OCI-LY7 (cell line): ENCODE measurements at regions not wholly inside any gene's neighbourhood (a gene's known extent, or its start where the extent isn't known, plus 50 kb on each side); places are given as distances from the start of the nearest gene placed in this dataset.

Source experiments
- BruUV-seq: library from RNA; stranded (reverse); fragments of 400-500 nt; replicated peaks from 2 replicates; lab custom pipeline; 2021; lab: Mats Ljungman, UMichigan
- CTCF ChIA-PET: fragments of 300-600 bp; sonication (Branson Sonifier 250); formaldehyde crosslinking; loops from one replicate; lab custom pipeline; 2022; ENCODE audit warnings: antibody characterized with exemption; ENCODE audit not compliant: unreplicated experiment; lab: Charles Lee
- POLR2A ChIA-PET: fragments of 300-600 bp; sonication (Branson Sonifier 250); formaldehyde crosslinking; loops from one replicate; lab custom pipeline; 2022; ENCODE audit warnings: antibody characterized with exemption; lab: Charles Lee
- DNase-seq: peaks from one replicate; pipeline ENCODE4 v3.0.0-alpha.2; 2015; ENCODE audit warnings: low spot score
- H2AFZ ChIP-seq: fragments of 200-600 bp; sonication (generic), shearing (Covaris generic); 2 replicates; pipeline ENCODE4 v1.6.1; 2014; ENCODE audit warnings: mild to moderate bottlenecking, antibody characterized with exemption, low read length, moderate library complexity
- H3K27ac ChIP-seq: fragments of 200-600 bp; sonication (generic); 2 replicates; pipeline ENCODE4 v1.5.1; 2014; ENCODE audit warnings: mixed run types, low read depth, mild to moderate bottlenecking, moderate library complexity, low read length, inconsistent platforms; ENCODE audit not compliant: poor library complexity, severe bottlenecking
- H3K36me3 ChIP-seq: fragments of 200-600 bp; sonication (generic); 2 replicates; pipeline ENCODE4 v1.6.1; 2014; ENCODE audit warnings: mild to moderate bottlenecking, antibody characterized with exemption, low read length, moderate library complexity, mixed read lengths; ENCODE audit not compliant: insufficient read depth
- H3K4me1 ChIP-seq: fragments of 200-600 bp; sonication (generic); 2 replicates; pipeline ENCODE4 v1.5.1; 2014; ENCODE audit warnings: mild to moderate bottlenecking, low read length; ENCODE audit not compliant: insufficient read depth, poor library complexity, severe bottlenecking
- H3K4me2 ChIP-seq: fragments of 200-600 bp; sonication (generic); 2 replicates; pipeline ENCODE4 v1.6.1; 2014; ENCODE audit warnings: mild to moderate bottlenecking, low read length
- H3K4me3 ChIP-seq: fragments of 200-600 bp; sonication (generic); 2 replicates; pipeline ENCODE4 v1.5.1; 2014; ENCODE audit warnings: mild to moderate bottlenecking, low read depth, low read length; ENCODE audit not compliant: poor library complexity, severe bottlenecking
- H3K79me2 ChIP-seq: fragments of 200-600 bp; sonication (generic); 2 replicates; pipeline ENCODE4 v1.6.1; 2016; ENCODE audit warnings: low read depth, mild to moderate bottlenecking, low read length, moderate library complexity, mixed read lengths; ENCODE audit not compliant: insufficient read depth
- H3K9me2 ChIP-seq: fragments of 200-600 bp; sonication (generic); 2 replicates; pipeline ENCODE4 v1.6.1; 2016; ENCODE audit warnings: mild to moderate bottlenecking, low read length, mixed read lengths; ENCODE audit not compliant: insufficient read depth
- H3K9me3 ChIP-seq: fragments of 200-600 bp; sonication (generic); 2 replicates; pipeline ENCODE4 v1.6.1; 2014; ENCODE audit warnings: mild to moderate bottlenecking, mixed run types, low read length, mixed read lengths
- H4K20me1 ChIP-seq: fragments of 200-600 bp; sonication (generic); 2 replicates; pipeline ENCODE4 v1.6.1; 2014; ENCODE audit warnings: mild to moderate bottlenecking, antibody characterized with exemption, low read length, moderate library complexity, mixed read lengths; ENCODE audit not compliant: insufficient read depth
- EZH2phosphoT487 ChIP-seq: fragments of 200-600 bp; sonication (generic); IDR thresholded peaks from 2 replicates; pipeline ENCODE4 v1.6.1; 2018; ENCODE audit warnings: low read depth, borderline replicate concordance, mild to moderate bottlenecking, mixed run types, antibody characterized with exemption, low read length, moderate library complexity, mixed read lengths
- intact Hi-C: fragments of 100-400 bp; cut with micrococcal nuclease; formaldehyde crosslinking; loops from one replicate; pipeline ENCODE4 v1.10.0; 2022; ENCODE audit not compliant: unreplicated experiment
- TF ChIP-seq, protein P1 (sequence below): fragments of 200-600 bp; sonication (generic); conservative IDR thresholded peaks from 2 replicates; pipeline ENCODE4 v1.5.1; 2014; ENCODE audit warnings: mild to moderate bottlenecking, antibody characterized with exemption, low read length, moderate library complexity, mixed read lengths

DNA sequence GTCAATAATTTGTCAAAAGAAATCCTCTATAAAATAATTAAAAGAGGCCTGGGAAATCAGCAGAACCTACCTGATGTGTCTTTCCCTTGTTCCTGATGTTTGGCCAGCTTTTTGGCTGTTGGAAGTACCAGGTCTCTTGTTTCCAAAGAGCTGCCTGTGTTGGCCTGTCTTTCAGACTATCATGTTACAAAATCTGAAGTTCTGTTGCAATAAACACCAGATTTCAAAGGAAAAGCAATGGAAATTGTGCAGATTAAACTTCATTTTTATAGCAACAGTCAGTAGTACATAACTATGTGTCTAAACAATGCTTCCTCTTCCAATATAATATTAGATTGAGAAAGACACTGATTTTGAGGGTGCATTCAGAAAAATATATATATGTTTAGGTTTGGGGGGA lies 647.2 kb upstream of the CXADR start:
- H3K27ac ChIP-seq, result no peak overlapping the region
- H2AFZ ChIP-seq, result no peak overlapping the region
- H3K79me2 ChIP-seq, result no peaks in the 10 kb centered on the region
- DNase-seq, result no peak
- H3K36me3 ChIP-seq, result no peaks in the 10 kb centered on the region
- H3K9me3 ChIP-seq, result no peaks in the 10 kb centered on the region
- POLR2A ChIA-PET, result no interaction called here
- no peaks in the 10 kb centered on the region for H3K9me2 ChIP-seq
- H3K4me2 ChIP-seq, result no peak overlapping the region
- no peak overlapping the region for H3K4me3 ChIP-seq
- intact Hi-C loops, result no loop called here
- no peaks in the 10 kb centered on the region for H4K20me1 ChIP-seq
- TF ChIP-seq EZH2phosphoT487, result no peak
- TF ChIP-seq, protein P1, sequence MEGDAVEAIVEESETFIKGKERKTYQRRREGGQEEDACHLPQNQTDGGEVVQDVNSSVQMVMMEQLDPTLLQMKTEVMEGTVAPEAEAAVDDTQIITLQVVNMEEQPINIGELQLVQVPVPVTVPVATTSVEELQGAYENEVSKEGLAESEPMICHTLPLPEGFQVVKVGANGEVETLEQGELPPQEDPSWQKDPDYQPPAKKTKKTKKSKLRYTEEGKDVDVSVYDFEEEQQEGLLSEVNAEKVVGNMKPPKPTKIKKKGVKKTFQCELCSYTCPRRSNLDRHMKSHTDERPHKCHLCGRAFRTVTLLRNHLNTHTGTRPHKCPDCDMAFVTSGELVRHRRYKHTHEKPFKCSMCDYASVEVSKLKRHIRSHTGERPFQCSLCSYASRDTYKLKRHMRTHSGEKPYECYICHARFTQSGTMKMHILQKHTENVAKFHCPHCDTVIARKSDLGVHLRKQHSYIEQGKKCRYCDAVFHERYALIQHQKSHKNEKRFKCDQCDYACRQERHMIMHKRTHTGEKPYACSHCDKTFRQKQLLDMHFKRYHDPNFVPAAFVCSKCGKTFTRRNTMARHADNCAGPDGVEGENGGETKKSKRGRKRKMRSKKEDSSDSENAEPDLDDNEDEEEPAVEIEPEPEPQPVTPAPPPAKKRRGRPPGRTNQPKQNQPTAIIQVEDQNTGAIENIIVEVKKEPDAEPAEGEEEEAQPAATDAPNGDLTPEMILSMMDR, result no peak
- CTCF ChIA-PET, result no interaction called here
- BruUV-seq, result no TSS peak
- H3K4me1 ChIP-seq, result no peaks in the 10 kb centered on the region

DNA sequence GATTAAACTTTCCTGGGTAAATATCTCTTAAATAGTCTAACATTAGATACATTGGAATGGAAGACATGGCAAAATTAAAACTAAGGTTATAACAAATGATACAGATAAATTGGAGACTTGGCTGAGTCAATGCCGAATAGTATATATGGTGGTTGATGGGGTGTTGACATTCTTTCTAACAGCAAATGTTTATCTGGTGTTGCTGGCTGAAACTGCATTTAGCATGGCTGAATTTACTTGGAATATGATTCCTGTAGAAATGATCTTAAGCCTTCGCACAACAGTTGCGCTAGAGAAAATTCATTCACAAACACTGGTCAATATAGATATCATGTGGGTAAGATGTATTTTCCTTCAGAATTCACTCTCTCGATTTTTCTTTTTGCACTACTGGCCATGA lies 646.0 kb upstream of the CXADR start:
- Histone ChIP-seq H3K27ac (no peak overlapping the region), H3K36me3 (no peaks in the 10 kb centered on the region), H3K4me2 (no peak overlapping the region), H3K4me3 (no peak overlapping the region), H3K9me3 (no peaks in the 10 kb centered on the region), H3K79me2 (no peaks in the 10 kb centered on the region), H3K4me1 (no peaks in the 10 kb centered on the region), H3K9me2 (no peaks in the 10 kb centered on the region), H4K20me1 (no peaks in the 10 kb centered on the region), H2AFZ (no peak overlapping the region)
- POLR2A ChIA-PET, result no interaction called here
- BruUV-seq, result no TSS peak
- TF ChIP-seq, protein P1, result no peak
- TF ChIP-seq EZH2phosphoT487, result no peak
- intact Hi-C loops, result no loop called here
- CTCF ChIA-PET, result no interaction called here
- DNase-seq, result no peak

DNA sequence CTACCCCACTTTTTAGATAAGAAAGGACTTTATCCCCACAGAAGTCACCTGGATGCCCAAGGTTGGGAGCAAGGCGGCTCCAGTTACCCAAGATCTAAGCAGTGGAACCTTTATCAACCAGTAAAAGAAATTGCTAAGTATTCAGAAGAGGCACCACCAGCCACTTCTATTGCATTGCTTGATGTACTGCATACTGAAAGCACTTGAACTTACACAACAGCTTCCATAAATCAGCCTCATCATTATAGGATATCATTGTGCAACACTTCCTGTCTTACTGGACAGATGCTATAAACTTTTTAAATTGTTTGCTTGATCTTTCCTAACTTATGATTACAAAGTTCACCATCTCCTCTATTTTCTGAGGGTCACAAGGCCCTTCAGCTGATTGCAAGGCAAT lies 642.7 kb upstream of the CXADR start:
- Histone ChIP-seq H3K9me2 (no peaks in the 10 kb centered on the region), H3K9me3 (no peaks in the 10 kb centered on the region), H3K36me3 (no peaks in the 10 kb centered on the region), H3K4me3 (no peak overlapping the region), H3K79me2 (no peaks in the 10 kb centered on the region), H2AFZ (no peak overlapping the region), H3K4me2 (no peak overlapping the region), H4K20me1 (no peaks in the 10 kb centered on the region), H3K27ac (no peak overlapping the region), H3K4me1 (no peaks in the 10 kb centered on the region)
- TF ChIP-seq, protein P1, result no peak
- no peak for TF ChIP-seq EZH2phosphoT487
- no TSS peak for BruUV-seq
- ChIA-PET CTCF (no interaction called here), POLR2A (interaction anchor here (1.2 kb wide), 1 partner anchor 8 kb away, joined by 3 read pairs; no protein-coding TSS in a partner anchor)
- DNase-seq, result no peak
- intact Hi-C loops, result no loop called here
